Adrenal gland (tissue), 9 donors: ENCODE measurements at regions not wholly inside any gene's neighbourhood (a gene's known extent, or its start where the extent isn't known, plus 50 kb on each side); places are given as distances from the start of the nearest gene placed in this dataset.

ENCODE experiments used
- DNase-seq, 7 donors: peaks; one replicate each; pipeline ENCODE4 v3.0.0-alpha.2; 2019 to 2020
- H3K27ac ChIP-seq, 5 donors: fragments of 200-600 bp; sonication (generic) in 4 of 5; 1 replicate in 3 of 5; 2 replicates in 2 of 5; pipeline versions ENCODE4 v1.5.1 to v1.8.0; 2016 to 2020; ENCODE audit warnings: mild to moderate bottlenecking in 1 of 5
- H3K27me3 ChIP-seq: fragments of 200-600 bp; 2 replicates; pipeline ENCODE4 v1.8.0; 2021
- H3K36me3 ChIP-seq, 2 donors: fragments of 200-600 bp; replicated peaks in 1 of 2; 1 replicate in 1 of 2; 2 replicates in 1 of 2; pipeline versions ENCODE4 v1.5.1 to v1.8.0; 2018 to 2022
- H3K4me1 ChIP-seq, 2 donors: fragments of 200-600 bp; replicated peaks in 1 of 2; 1 replicate in 1 of 2; 2 replicates in 1 of 2; pipeline versions ENCODE4 v1.5.1 to v1.8.0; 2018 to 2021
- H3K4me3 ChIP-seq, 4 donors: fragments of 200-600 bp; sonication (generic) in 3 of 4; one replicate each; pipeline ENCODE4 v1.5.1; 2016 to 2018
- H3K9me3 ChIP-seq, 3 donors: fragments of 200-600 bp; sonication (generic) in 1 of 3; replicated peaks in 1 of 3; 1 replicate in 2 of 3; 2 replicates in 1 of 3; pipeline versions ENCODE4 v1.5.1 to v1.8.0; 2016 to 2021
- CTCF ChIP-seq, 6 experiments: fragments of 450-650 bp in 4 of 6; fragments of 200-600 bp in 2 of 6; sonication (generic) in 1 of 6; IDR thresholded peaks; 1 replicate in 5 of 6; 2 replicates in 1 of 6; pipeline versions ENCODE4 v1.5.1 to v1.8.0; 2016 to 2021; ENCODE audit warnings: antibody characterized with exemption in 6 of 6, mild to moderate bottlenecking in 2 of 6, moderate library complexity in 1 of 6
- POLR2A ChIP-seq, 2 donors: fragments of 450-650 bp; IDR thresholded peaks; one replicate each; pipeline ENCODE4 v1.6.1; 2017; ENCODE audit warnings: antibody characterized with exemption in 2 of 2, mild to moderate bottlenecking in 2 of 2, moderate library complexity in 1 of 2
- WGBS, 4 donors: extraction: QIAGEN DNeasy Blood & Tissue Kit in 2 of 4; methylation state at CpG; one replicate each; pipeline versions ENCODE4 v1.1.5 to v1.1.7; 2013 to 2017; 5-methylcytosine and 5-hydroxymethylcytosine counted together
- intact Hi-C, 2 donors: fragments of 100-400 bp; cut with DNase I; formaldehyde crosslinking; loops; one replicate each; pipeline versions ENCODE4 v1.14.1 to v1.15.0; 2022 to 2023
- donor health status: healthy with polysubstance abuse.
- donor health status: Bipolar disorder and iron deficiency.
- donor health status: DM: yes; HTN: yes; CAD: no.
- donor health status: DM: no; HTN: no; CAD: no.
- donor health status: DM: no; HTN: no; CAD: no.

- Histone ChIP-seq H3K27ac (no peak overlapping the region), H3K4me1 (no peaks in the 10 kb centered on the region), H3K27me3 (no peaks in the 10 kb centered on the region), H3K4me3 (no peak overlapping the region), H3K36me3 (no peaks in the 10 kb centered on the region), H3K9me3 (peaks cover 0 to 22% (median 8%) of the 10 kb centered on the region in 3 donors)
- WGBS, 4 donors, result 43 to 67% (median 58%) methylated on average over 1 of the region's 1 CpG
- intact Hi-C loops, result no loop called here
- no peak for TF ChIP-seq CTCF (IDR thresholded peaks at IDR 0.05)
- no peak for TF ChIP-seq POLR2A (IDR thresholded peaks at IDR 0.05)
- DNase-seq, result no peak
Observed at GRCh38 chr6:81436990-81437389, 315.5 kb downstream of the TENT5A start.

DNA sequence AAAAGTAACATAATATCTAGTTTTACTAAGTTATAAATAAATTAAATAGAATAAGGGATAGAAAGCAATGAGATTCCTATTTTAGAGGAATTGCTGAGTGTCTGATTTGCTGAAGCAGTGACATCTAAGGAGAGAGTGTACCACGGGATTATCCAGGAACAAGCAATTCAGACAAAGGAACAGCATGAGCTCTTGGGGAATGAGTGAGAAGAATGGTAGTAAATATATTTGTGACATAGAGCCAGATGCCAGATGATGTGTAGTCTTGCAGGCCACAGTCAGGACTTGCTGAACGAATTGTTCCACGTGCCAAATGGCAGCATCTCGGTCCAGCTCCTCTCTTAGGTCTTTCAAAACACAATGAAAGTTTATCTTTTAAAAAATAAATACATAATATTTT, 339.2 kb downstream of the TENT5A start:
- no peak overlapping the region for H3K27ac ChIP-seq
- H3K4me3 ChIP-seq, result no peak overlapping the region
- no peak for TF ChIP-seq POLR2A (IDR thresholded peaks at IDR 0.05)
- 80 to 84% (median 82%) methylated on average over 4 of the region's 4 CpGs for WGBS, 4 donors
- H3K36me3 ChIP-seq, result no peaks in the 10 kb centered on the region
- no peaks in the 10 kb centered on the region for H3K9me3 ChIP-seq
- no peaks in the 10 kb centered on the region for H3K27me3 ChIP-seq
- intact Hi-C loops, result no loop called here
- no peak for DNase-seq
- no peaks in the 10 kb centered on the region for H3K4me1 ChIP-seq

DNA sequence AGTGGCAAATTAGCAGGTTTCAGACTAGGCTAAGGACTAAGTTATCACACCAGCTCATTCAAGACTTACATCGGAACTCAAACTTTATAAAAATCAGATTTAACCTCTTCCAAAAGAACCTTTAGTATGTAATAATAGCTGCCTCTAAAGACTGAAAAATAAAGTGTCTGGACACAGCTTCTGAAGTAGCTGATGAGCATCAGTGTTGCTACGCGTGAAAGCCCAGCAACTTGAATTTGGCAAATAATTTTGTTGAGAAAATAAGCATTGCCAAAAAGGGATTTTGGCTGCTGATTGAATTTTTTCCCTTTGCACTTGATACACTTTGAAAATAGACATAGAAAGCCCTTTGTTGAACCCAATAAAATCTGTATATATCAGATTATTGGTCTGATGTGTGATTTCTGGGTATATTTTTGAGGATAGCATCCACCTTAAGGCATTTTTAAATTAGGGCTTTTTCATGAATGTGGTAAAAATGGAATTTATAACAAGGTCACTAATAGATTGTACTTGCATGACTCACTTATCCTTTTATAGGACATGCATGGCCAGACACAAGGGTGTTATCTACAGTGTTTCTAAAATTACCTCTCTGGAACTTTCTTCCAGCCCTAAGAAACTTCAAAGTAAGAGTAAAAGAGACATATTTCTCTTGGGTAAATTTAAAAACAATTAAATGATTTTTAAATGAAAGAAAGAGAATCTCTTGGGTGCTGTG, 350.4 kb downstream of the TENT5A start:
- H3K4me1 ChIP-seq, result peaks cover 7 to 22% of the 10 kb centered on the region in 2 donors
- intact Hi-C loops, result no loop called here
- no peaks in the 10 kb centered on the region for H3K9me3 ChIP-seq
- no peak overlapping the region for H3K4me3 ChIP-seq
- TF ChIP-seq CTCF (IDR thresholded peaks at IDR 0.05), result no peak
- TF ChIP-seq POLR2A (IDR thresholded peaks at IDR 0.05), result no peak
- peak in 2 of 7 donors; percentile 7 to 10 for DNase-seq
- peak overlapping the region in 2 of 5 donors; percentile 46 to 48 for H3K27ac ChIP-seq
- H3K27me3 ChIP-seq, result no peaks in the 10 kb centered on the region
- H3K36me3 ChIP-seq, result no peaks in the 10 kb centered on the region
- WGBS, 4 donors, result 31 to 54% (median 40%) methylated on average over 3 of the region's 3 CpGs

- TF ChIP-seq POLR2A (IDR thresholded peaks at IDR 0.05) (no peak), CTCF (IDR thresholded peaks at IDR 0.05) (no peak)
- intact Hi-C loops, result no loop called here
- no peak overlapping the region for H3K4me3 ChIP-seq
- no peaks in the 10 kb centered on the region for H3K36me3 ChIP-seq
- DNase-seq, result no peak
- no peaks in the 10 kb centered on the region for H3K9me3 ChIP-seq
- peaks cover 4 to 5% of the 10 kb centered on the region in 2 donors for H3K4me1 ChIP-seq
- H3K27me3 ChIP-seq, result no peaks in the 10 kb centered on the region
- WGBS, 4 donors, result 80 to 95% (median 90%) methylated on average over 2 of the region's 2 CpGs
- no peak overlapping the region for H3K27ac ChIP-seq
Observed at GRCh38 chr6:81396916-81397315, 355.6 kb downstream of the TENT5A start.

- 39 to 54% (median 50%) methylated on average over 1 of the region's 1 CpG for WGBS, 4 donors
- Histone ChIP-seq H3K27me3 (no peaks in the 10 kb centered on the region), H3K36me3 (no peaks in the 10 kb centered on the region), H3K9me3 (no peaks in the 10 kb centered on the region), H3K4me3 (no peak overlapping the region), H3K4me1 (peaks cover 0 to 3% of the 10 kb centered on the region in 2 donors), H3K27ac (no peak overlapping the region)
- intact Hi-C loops, result no loop called here
- TF ChIP-seq POLR2A (IDR thresholded peaks at IDR 0.05) (no peak), CTCF (IDR thresholded peaks at IDR 0.05) (no peak)
- no peak for DNase-seq
Observed at GRCh38 chr6:81387163-81387562, 365.3 kb downstream of the TENT5A start.
